Endothelial cell (in vitro differentiated cells): ENCODE measurements at regions not wholly inside any gene's neighbourhood (a gene's known extent, or its start where the extent isn't known, plus 50 kb on each side); places are given as distances from the start of the nearest gene placed in this dataset.
"Not testable (repeated sequence)": the region's sequence is repeated elsewhere in the genome, so short reads cannot be mapped to it uniquely, and the experiment has no call there.

Experiments used
- DNase-seq: peaks from one replicate; pipeline ENCODE4 v3.0.0; 2021; ENCODE audit warnings: low spot score
- H3K27ac Mint-ChIP-seq: one replicate; pipeline ENCODE4 v1.8.0; 2021; ENCODE audit warnings: mixed read lengths, inconsistent platforms; ENCODE audit not compliant: unreplicated experiment
- H3K27me3 Mint-ChIP-seq: one replicate; pipeline ENCODE4 v1.8.0; 2021; ENCODE audit warnings: mild to moderate bottlenecking, moderate library complexity, mixed read lengths, inconsistent platforms; ENCODE audit not compliant: unreplicated experiment
- H3K36me3 Mint-ChIP-seq: one replicate; pipeline ENCODE4 v1.8.0; 2021; ENCODE audit warnings: mild to moderate bottlenecking, low read depth, mixed read lengths, inconsistent platforms; ENCODE audit not compliant: unreplicated experiment
- H3K4me1 Mint-ChIP-seq: one replicate; pipeline ENCODE4 v1.8.0; 2021; ENCODE audit warnings: mild to moderate bottlenecking, mixed read lengths, inconsistent platforms; ENCODE audit not compliant: unreplicated experiment
- H3K4me3 Mint-ChIP-seq: one replicate; pipeline ENCODE4 v1.8.0; 2021; ENCODE audit warnings: mild to moderate bottlenecking, mixed read lengths, inconsistent platforms; ENCODE audit not compliant: unreplicated experiment
- H3K9me3 Mint-ChIP-seq: one replicate; pipeline ENCODE4 v1.8.0; 2021; ENCODE audit warnings: mixed read lengths, inconsistent platforms; ENCODE audit not compliant: unreplicated experiment
- TF ChIP-seq, protein P1 (sequence below): fragments of 200-600 bp; sonication (generic); IDR thresholded peaks from one replicate; pipeline ENCODE4 v1.5.0; 2021; ENCODE audit warnings: antibody characterized with exemption; ENCODE audit not compliant: unreplicated experiment

DNA sequence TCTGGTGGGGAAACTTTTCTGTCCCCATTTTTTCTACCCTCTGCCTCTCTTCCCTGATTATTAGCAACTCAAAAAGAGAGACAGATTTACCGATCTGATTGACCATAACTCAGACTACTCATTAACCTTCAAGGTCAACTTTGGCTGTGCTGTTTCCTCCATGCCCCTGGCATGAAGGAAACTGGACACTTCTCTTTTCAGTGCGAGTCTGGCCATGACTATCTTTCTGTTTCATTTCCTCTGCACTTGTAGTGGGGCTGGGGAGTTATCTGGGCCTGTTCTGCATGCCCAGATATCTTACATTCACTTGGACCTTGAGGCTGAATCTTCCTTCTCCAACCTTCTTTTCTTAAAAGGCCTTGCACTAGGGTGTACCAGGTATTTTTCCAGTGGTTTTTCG, 76.9 kb upstream of the SLCO2A1 start:
- TF ChIP-seq, protein P1, sequence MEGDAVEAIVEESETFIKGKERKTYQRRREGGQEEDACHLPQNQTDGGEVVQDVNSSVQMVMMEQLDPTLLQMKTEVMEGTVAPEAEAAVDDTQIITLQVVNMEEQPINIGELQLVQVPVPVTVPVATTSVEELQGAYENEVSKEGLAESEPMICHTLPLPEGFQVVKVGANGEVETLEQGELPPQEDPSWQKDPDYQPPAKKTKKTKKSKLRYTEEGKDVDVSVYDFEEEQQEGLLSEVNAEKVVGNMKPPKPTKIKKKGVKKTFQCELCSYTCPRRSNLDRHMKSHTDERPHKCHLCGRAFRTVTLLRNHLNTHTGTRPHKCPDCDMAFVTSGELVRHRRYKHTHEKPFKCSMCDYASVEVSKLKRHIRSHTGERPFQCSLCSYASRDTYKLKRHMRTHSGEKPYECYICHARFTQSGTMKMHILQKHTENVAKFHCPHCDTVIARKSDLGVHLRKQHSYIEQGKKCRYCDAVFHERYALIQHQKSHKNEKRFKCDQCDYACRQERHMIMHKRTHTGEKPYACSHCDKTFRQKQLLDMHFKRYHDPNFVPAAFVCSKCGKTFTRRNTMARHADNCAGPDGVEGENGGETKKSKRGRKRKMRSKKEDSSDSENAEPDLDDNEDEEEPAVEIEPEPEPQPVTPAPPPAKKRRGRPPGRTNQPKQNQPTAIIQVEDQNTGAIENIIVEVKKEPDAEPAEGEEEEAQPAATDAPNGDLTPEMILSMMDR = no peak
- Mint-ChIP-seq H3K27ac (no peak overlapping the region), H3K4me1 (peaks cover 2% of the 10 kb centered on the region), H3K9me3 (peaks cover 14% of the 10 kb centered on the region), H3K4me3 (no peak overlapping the region), H3K36me3 (peaks cover 35% of the 10 kb centered on the region), H3K27me3 (peaks cover 2% of the 10 kb centered on the region)
- no peak for DNase-seq

DNA sequence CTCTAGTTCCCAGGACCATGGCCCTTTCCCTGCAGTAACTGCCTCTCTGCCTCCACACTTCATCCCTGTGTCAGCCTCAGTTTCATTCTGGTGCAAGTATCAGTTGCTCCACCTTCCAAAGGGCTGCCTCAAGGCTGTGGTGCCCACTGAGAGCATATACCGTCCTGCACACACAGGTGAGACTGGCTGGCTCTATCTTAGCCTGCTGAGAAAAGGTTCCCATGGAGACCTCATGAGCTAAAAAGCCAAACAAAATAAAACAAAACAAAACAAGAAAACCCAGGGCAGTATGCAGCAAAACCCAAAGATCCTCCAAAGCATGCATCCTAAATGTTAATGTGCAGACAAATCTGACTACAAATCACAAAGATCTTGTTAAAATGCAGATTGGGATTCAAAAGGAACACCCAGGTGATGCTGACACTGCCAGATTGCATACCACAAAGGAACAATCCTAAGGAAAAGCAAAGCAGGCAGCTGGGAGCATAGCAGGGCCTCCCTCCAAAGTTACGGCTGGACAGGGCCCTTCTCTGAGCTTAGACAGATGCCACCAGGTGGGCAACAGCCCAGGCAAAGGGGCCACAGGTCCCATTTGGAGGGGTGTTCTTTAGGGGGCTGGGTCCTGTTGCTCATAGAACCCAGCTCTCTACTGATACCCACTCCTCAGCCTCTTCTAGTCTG, 76.3 kb upstream of the SLCO2A1 start:
- DNase-seq = no peak
- Mint-ChIP-seq H3K4me3 (no peak overlapping the region), H3K4me1 (peaks cover 2% of the 10 kb centered on the region), H3K27ac (no peak overlapping the region), H3K9me3 (peaks cover 14% of the 10 kb centered on the region), H3K27me3 (peaks cover 2% of the 10 kb centered on the region), H3K36me3 (peaks cover 36% of the 10 kb centered on the region)
- TF ChIP-seq, protein P1 = no peak

DNA sequence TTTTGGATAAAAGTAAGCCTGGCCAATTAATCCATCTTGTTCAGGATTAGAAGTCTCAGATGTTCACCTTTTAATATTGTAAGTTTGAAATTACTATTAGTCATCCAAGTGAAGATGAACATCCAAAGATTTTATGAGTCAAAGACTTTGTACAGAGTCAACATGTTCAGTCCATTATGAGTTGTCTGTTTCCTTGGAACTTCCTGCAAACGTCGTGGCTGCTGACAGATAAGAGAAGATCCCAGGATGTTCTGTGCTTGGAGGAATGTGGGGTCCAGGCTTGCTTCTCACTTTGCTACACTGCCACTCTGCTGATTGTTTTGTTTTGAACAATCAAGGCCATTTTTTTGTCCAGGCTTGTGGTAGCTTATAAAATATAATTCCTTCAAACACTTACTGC, 74.3 kb upstream of the SLCO2A1 start:
- no peak for DNase-seq
- peaks cover 2% of the 10 kb centered on the region for H3K4me1 Mint-ChIP-seq
- H3K27ac Mint-ChIP-seq = no peak overlapping the region
- peaks cover 2% of the 10 kb centered on the region for H3K27me3 Mint-ChIP-seq
- no peak overlapping the region for H3K4me3 Mint-ChIP-seq
- peaks cover 21% of the 10 kb centered on the region for H3K9me3 Mint-ChIP-seq
- TF ChIP-seq, protein P1 = no peak
- H3K36me3 Mint-ChIP-seq = peaks cover 43% of the 10 kb centered on the region

DNA sequence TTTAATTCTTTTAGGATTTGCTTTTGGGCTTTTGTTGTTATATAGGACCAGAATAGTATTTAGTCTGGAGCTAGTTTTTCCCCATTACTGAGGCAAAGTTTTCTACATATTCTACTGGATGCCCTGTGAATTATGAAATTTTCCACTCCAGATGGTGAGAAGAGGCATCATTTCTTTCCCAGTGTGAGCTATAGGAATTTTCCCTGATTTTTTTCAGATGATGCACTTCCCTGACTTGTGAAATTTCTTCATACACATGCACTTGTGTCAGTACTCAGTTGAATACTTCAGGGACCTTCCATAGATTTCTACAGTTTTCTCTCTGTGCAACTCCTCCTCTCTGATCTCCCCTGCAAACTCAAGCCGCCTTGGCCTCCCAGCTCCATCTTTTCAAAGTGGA, 73.7 kb upstream of the SLCO2A1 start:
- Mint-ChIP-seq H3K27ac (no peak overlapping the region), H3K9me3 (peaks cover 24% of the 10 kb centered on the region), H3K36me3 (peaks cover 43% of the 10 kb centered on the region), H3K27me3 (peaks cover 2% of the 10 kb centered on the region), H3K4me3 (no peak overlapping the region), H3K4me1 (peaks cover 2% of the 10 kb centered on the region)
- TF ChIP-seq, protein P1 = no peak
- no peak for DNase-seq

DNA sequence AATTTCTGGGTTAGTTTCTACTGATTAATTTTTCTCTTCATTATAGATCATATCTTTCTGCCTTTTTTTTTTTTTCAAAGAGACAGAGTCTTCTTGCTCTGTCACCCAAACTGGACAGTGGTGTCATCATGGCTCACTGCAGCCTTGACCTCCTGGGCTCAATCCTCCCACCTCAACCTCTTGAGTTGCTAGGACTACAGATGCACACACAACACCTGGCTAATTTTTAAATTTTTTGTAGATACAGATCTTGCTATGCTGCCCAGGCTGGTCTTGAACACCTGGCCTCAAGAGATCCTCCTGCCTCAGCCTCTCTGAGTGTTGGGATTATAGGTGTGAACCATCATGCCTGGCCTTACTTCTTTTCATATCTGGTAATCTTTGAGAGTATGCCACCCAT, 73.3 kb upstream of the SLCO2A1 start:
- H3K27me3 Mint-ChIP-seq = peaks cover 2% of the 10 kb centered on the region
- H3K9me3 Mint-ChIP-seq = peaks cover 25% of the 10 kb centered on the region
- no peak for DNase-seq
- peaks cover 39% of the 10 kb centered on the region for H3K36me3 Mint-ChIP-seq
- H3K4me1 Mint-ChIP-seq = peaks cover 2% of the 10 kb centered on the region
- TF ChIP-seq, protein P1 = no peak
- no peak overlapping the region for H3K4me3 Mint-ChIP-seq
- no peak overlapping the region for H3K27ac Mint-ChIP-seq

DNA sequence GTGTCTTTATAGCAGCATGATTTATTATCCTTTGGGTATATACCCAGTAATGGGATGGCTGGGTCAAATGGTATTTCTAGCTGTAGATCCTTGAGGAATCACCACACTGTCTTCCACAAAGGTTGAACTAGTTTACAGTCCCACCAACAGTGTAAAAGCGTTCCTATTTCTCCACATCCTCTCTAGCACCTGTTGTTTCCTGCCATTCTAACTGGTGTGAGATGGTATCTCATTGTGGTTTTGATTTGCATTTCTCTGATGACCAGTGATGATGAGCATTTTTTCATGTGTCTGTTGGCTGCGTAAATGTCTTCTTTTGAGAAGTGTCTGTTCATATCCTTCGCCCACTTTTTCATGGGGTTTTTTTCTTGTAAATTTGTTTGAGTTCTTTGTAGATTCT, 66.5 kb upstream of the SLCO2A1 start:
- H3K4me3 Mint-ChIP-seq, H3K4me1 Mint-ChIP-seq, H3K27ac Mint-ChIP-seq, H3K27me3 Mint-ChIP-seq, DNase-seq: not testable (repeated sequence)
- H3K36me3 Mint-ChIP-seq = peaks cover 12% of the 10 kb centered on the region
- H3K9me3 Mint-ChIP-seq = peaks cover 11% of the 10 kb centered on the region
